GM21381 (cell line): ENCODE measurements at regions not wholly inside any gene's neighbourhood (a gene's known extent, or its start where the extent isn't known, plus 50 kb on each side); places are given as distances from the start of the nearest gene placed in this dataset.
"Not testable (repeated sequence)": the region's sequence is repeated elsewhere in the genome, so short reads cannot be mapped to it uniquely, and the experiment has no call there.

Experiments
- ATAC-seq: cut with Tn5 transposase; IDR thresholded peaks from one replicate; pipeline ENCODE4 v1.9.1; 2021; ENCODE audit warnings: mild to moderate bottlenecking, moderate library complexity; ENCODE audit not compliant: unreplicated experiment

DNA sequence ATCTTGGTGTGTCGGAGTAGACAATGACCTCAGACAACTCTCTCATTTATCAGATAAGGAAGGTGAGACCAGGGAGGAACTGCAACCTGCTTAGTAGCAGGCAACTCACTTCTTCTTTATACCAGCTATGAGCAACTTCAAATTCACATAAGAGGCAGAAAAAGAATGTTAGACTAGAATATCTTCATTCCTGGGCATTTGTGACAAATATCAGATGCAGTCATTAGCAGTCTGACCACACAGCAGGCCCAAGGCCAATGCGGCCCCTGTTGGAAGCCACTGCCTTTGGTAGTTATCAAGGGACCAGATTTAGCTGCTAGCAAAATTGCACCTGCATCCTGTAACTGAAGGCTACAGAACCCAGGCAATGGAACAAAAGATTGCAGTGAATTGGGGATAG, 219.2 kb upstream of the RASGEF1B start:
- no peak for ATAC-seq

DNA sequence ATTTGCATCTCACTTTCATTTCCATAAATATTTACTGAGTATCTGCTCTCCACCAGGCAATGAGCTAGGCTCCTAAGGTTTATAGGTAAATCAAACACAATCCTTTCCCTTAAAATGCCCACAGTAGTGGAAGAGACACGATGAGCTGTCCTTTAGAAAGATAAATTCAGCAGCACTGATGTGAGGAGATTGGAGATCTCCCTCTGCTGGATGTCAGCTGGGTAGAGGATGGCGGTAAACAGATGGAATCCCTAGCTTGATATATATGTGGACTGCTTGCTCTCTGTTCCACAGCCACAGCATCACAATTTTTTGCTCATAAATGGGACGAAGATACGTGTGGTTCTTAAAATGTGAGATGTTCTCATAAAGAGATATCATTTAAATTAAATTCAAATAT, 216.4 kb upstream of the RASGEF1B start:
- ATAC-seq: no peak

DNA sequence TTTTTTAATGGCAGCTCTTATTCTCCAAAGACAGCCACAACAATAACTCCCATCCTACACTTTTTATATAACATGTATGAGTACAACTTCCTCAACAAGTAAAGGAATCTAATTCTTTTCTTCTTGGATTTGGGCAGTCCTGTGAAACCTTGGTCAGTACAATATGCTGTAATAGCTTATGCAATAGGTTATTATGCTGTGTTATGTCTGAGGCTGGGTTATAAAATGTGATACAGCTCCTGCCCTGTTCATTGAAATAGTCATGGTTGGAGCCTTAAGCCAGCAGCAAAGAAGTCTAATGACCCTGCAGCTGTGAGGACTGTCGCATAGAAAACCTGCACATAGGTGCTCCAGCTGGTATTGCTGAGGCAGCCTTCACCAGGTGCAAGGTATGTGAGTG, 215.8 kb upstream of the RASGEF1B start:
- no peak for ATAC-seq

GRCh38 chr4:81685104-81685503, 213.4 kb upstream of the RASGEF1B start:
- ATAC-seq: no peak

GRCh38 chr4:81684352-81684751, 212.6 kb upstream of the RASGEF1B start:
- no peak for ATAC-seq

- ATAC-seq: no peak
Measured at GRCh38 chr4:81682492-81682891, 210.8 kb upstream of the RASGEF1B start.

DNA sequence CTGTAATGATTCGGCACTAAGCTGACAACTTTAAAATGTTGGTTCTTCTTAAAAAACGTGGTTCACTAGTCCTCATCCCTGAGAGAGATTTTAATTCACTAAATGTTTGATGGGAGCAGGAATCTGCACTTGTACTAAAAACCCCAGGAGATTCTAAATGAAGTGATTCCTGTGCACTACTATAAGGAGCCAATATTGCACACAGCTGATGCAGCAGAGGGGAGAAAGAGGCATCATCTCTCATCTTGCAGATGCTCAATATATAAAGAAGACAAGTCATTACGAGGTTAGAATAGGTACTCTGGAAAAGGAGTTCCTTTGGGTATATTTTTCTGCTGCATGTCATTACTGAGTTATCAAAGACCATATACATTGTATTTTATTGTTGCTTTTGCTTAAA, 207.6 kb upstream of the RASGEF1B start:
- no peak for ATAC-seq

DNA sequence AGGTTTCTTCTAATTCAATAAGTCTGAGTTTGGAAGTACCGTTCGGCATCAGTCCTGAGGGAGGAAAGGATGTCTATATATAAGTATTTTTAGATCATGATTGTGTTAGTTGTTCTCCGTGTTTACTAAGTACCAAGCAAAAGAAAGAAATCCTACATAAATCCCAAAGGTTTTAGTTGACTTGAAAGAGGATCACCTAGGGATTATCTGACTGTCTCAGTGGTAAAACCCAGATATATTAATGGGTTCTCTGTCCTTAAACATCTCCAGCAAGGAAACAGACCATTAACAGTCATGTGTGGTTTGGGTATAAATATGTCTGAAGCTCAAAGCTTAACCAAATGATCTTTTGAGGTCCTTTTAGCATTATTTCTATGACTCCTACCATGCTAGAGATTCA, 207.1 kb upstream of the RASGEF1B start:
- ATAC-seq: no peak

DNA sequence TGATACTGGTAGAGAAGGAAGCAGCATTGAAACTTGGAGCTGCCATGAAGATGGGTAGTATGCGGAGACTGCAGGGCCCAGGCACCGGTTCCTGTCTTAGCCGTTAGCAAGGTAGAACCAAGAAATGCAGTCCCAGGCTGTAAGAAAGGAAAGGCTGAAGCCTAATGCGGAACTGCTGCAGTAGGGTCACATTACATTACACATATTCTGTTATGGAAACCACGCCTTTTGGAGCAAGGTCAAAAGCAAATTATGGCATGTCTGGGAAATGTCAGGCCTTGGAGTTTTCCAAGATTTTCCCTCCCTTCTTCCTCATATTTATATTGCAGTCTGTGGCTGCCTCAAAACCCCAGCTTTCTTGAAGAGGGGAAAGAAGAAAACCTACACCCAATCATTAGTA, 204.8 kb upstream of the RASGEF1B start:
- no peak for ATAC-seq

- no peak for ATAC-seq
Measured at GRCh38 chr4:81675791-81676393, 204.2 kb upstream of the RASGEF1B start.

DNA sequence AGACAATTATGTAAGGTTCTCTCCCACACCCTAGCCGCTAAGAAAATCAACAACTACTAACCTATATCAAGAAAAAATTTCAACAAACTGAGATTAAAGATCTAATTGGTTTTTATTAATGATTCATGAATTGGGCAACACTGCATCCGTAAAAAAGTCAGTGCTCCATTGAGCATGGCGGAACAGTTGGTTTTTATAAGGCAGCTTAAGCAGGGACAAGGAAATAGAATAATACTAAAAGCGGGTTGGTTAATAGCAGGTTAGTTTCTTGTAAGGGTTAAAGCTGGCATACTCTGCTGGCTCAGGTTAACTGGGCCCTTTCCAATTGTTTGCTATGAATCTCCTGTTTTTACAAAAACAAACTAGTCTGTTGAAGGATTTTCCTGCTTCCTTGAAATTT, 202.3 kb upstream of the RASGEF1B start:
- no peak for ATAC-seq

DNA sequence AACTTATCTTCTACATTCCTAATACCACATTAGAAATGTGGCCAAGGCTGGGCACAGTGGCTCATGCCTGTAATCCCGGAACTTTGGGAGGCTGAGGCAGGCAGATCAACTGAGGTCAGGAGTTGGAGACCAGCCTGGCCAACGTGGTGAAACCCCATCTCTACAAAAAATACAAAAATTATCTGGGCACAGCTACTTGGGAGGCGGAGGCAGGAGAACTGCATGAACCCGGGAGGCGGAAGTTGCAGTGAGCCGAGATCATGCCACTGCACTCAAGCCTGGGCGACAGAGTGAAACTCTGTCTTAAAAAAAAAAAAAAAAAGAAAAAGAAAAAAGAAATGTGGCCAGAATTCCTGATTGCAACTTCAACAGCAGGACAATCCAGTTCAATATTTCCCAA, 196.6 kb upstream of the RASGEF1B start:
- not testable (repeated sequence) for ATAC-seq

DNA sequence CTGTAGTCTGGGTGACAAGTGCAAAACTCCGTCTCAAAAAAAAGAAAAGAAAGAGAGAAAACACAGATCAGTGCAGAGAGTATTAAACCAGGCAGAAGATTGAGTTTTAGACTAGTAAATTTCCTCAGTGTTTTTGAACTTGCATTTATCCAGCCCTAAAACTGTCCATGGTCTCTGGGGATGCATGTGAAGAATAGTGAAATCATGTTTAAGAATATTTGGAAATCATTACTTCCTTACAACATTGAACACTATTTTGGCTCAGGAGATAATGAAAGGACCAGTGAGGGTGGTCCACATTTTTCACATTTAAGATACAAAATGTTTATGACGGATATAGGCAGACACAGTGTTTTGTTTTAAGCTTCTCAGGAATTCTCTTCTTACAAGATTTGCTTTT, 195.8 kb upstream of the RASGEF1B start:
- no peak for ATAC-seq

- peak; percentile 69 for ATAC-seq
Measured at GRCh38 chr4:81666491-81666890, 194.8 kb upstream of the RASGEF1B start.

DNA sequence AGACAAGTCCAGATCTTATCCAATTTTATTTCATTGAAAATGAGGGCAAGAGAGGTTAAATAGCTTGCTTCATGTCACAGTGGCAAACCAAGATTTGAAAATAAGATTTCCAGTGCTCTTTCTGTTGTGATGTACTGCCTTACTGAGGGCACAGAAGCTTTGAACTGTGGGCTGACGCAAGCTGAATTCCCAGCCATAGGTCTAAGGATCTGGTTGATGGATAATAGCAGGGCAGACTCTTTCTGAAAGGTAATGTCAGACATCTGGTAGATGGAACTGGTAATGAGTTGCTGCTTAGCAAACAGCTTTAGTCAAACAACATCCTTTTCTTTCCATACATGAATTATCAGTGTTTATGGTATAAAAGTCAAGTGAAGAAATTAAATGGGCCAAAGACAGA, 193.9 kb upstream of the RASGEF1B start:
- ATAC-seq: no peak

GRCh38 chr4:81665045-81665444, 193.3 kb upstream of the RASGEF1B start:
- no peak for ATAC-seq

GRCh38 chr4:81664079-81664478, 192.4 kb upstream of the RASGEF1B start:
- no peak for ATAC-seq

DNA sequence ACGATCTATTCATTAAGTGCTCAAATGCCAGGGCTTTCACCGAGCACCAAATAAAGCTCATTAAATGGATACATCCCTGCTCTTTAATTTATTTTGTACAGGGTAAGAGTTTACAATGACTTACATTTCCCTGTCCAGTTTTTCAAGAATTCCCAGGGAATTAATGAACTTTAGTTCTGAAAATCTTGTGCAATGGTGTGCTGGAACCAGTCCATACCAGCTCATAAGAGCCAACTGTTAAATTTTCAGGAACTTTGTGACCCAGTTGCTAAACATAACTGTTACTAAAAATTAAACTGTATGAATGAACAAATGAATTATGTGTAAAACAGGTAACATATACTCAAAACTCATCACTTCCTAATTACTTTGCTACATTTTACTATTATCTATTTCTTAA, 191.7 kb upstream of the RASGEF1B start:
- no peak for ATAC-seq

DNA sequence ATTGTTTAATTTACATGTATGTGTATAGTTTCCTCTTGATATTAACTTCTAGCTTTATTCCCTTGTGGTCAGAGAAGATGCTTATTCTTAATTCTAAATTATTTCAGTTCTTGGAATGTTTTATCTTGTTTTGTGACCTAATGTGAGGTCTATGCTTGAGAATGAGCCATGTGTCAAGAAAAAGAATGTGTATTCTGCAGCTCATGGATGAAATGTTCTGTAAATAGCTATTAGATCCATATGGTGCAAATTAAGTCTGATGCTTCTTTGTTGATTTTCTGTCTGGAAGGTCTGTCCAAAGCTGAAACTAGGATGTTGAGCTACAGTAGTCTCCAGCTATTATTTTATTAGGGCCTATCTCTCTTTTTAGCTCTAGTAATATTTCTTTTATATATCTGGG, 187.3 kb upstream of the RASGEF1B start:
- no peak for ATAC-seq

DNA sequence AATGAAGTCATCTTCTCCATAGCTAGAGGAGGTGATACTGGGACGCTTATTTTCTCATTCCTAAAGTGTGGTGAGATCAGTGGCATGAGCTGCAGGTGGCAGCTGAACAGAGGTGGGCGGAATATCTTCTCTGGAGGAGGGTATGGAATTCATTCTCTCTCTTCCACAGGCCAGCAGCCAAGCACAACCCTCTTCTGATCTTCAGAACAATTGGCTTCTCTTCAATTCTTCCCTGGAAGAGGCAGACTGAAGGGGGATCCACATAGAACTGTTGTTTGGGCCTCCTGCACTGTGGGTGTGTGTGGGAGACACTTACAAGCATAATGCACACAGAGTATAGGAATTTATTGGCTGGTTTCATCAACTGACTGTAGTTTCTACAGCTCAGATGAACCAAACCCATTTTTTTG, 180.4 kb upstream of the RASGEF1B start:
- ATAC-seq: no peak

- no peak for ATAC-seq
Measured at GRCh38 chr4:81651243-81651899, 179.7 kb upstream of the RASGEF1B start.

GRCh38 chr4:81650606-81651242, 179.0 kb upstream of the RASGEF1B start:
- ATAC-seq: no peak
